Activated CD4-positive, alpha-beta T cell treated with anti-CD3 and anti-CD28 coated beads for 48 hours (primary cell): ENCODE measurements at regions not wholly inside any gene's neighbourhood (a gene's known extent, or its start where the extent isn't known, plus 50 kb on each side); places are given as distances from the start of the nearest gene placed in this dataset.

ENCODE experiments used
- DNase-seq: peaks from one replicate; pipeline ENCODE4 v3.0.0-alpha.2; 2020

GRCh38 chr14:39843881-39844280 lies 411.6 kb upstream of the FBXO33 start:
- no peak for DNase-seq

- no peak for DNase-seq
Observed at GRCh38 chr14:39841088-39841487, 408.9 kb upstream of the FBXO33 start.

- DNase-seq: no peak
Observed at GRCh38 chr14:39827901-39828655, 395.8 kb upstream of the FBXO33 start.

GRCh38 chr14:39812532-39813320 lies 380.5 kb upstream of the FBXO33 start:
- DNase-seq: no peak

GRCh38 chr14:39807271-39807670 lies 375.0 kb upstream of the FBXO33 start:
- DNase-seq: no peak

- DNase-seq: no peak
Observed at GRCh38 chr14:39784461-39784860, 352.2 kb upstream of the FBXO33 start.

- DNase-seq: no peak
Observed at GRCh38 chr14:39781466-39781865, 349.2 kb upstream of the FBXO33 start.

- DNase-seq: no peak
Observed at GRCh38 chr14:39773387-39774126, 341.3 kb upstream of the FBXO33 start.

- DNase-seq: no peak
Observed at GRCh38 chr14:39772627-39773026, 340.4 kb upstream of the FBXO33 start.

- no peak for DNase-seq
Observed at GRCh38 chr14:39768589-39768988, 336.4 kb upstream of the FBXO33 start.

GRCh38 chr14:39766397-39767000 lies 334.3 kb upstream of the FBXO33 start:
- DNase-seq: no peak

GRCh38 chr14:39765676-39766075 lies 333.4 kb upstream of the FBXO33 start:
- DNase-seq: no peak

GRCh38 chr14:39763402-39763890 lies 331.2 kb upstream of the FBXO33 start:
- no peak for DNase-seq

GRCh38 chr14:39762576-39763401 lies 330.6 kb upstream of the FBXO33 start:
- DNase-seq: peak; percentile 32

GRCh38 chr14:39755269-39755878 lies 323.1 kb upstream of the FBXO33 start:
- no peak for DNase-seq

- DNase-seq: no peak
Observed at GRCh38 chr14:39740454-39740853, 308.2 kb upstream of the FBXO33 start.

- DNase-seq: no peak
Observed at GRCh38 chr14:39739796-39740195, 307.6 kb upstream of the FBXO33 start.

- no peak for DNase-seq
Observed at GRCh38 chr14:39734306-39734705, 302.1 kb upstream of the FBXO33 start.

GRCh38 chr14:39733741-39734140 lies 301.5 kb upstream of the FBXO33 start:
- no peak for DNase-seq

GRCh38 chr14:39731912-39732311 lies 299.7 kb upstream of the FBXO33 start:
- peak; percentile 33 for DNase-seq

- no peak for DNase-seq
Observed at GRCh38 chr14:39726563-39726962, 294.3 kb upstream of the FBXO33 start.
